ENCODE measurements at regions not wholly inside any gene's neighbourhood (a gene's known extent, or its start where the extent isn't known, plus 50 kb on each side); places are given as distances from the start of the nearest gene placed in this dataset.

DNA sequence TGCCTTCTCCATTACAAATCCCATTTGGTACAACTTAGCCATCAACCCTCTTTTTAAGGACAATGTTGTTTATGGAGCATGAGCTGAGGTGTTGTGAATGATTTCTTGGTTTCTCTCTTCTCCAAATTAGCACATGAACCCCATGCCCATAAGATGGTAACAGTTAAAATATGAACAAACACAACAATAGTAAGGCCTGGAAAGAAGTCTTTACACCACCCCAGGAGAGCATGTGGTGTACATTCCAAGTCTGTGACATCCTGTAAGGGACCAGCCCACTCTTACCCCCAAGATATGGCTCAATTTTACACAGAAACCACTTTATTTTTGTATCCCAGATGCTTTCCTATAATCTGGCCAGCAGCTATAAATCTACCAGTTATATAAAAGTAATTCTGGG is 226.1 kb downstream of the COX18 start:
- no peak for TF ChIP-seq EP300 (IDR thresholded peaks at IDR 0.05)
- TF ChIP-seq, protein P1, sequence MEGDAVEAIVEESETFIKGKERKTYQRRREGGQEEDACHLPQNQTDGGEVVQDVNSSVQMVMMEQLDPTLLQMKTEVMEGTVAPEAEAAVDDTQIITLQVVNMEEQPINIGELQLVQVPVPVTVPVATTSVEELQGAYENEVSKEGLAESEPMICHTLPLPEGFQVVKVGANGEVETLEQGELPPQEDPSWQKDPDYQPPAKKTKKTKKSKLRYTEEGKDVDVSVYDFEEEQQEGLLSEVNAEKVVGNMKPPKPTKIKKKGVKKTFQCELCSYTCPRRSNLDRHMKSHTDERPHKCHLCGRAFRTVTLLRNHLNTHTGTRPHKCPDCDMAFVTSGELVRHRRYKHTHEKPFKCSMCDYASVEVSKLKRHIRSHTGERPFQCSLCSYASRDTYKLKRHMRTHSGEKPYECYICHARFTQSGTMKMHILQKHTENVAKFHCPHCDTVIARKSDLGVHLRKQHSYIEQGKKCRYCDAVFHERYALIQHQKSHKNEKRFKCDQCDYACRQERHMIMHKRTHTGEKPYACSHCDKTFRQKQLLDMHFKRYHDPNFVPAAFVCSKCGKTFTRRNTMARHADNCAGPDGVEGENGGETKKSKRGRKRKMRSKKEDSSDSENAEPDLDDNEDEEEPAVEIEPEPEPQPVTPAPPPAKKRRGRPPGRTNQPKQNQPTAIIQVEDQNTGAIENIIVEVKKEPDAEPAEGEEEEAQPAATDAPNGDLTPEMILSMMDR (IDR thresholded peaks at IDR 0.05), result no peak
